GM23248 (cell line): ENCODE measurements at regions not wholly inside any gene's neighbourhood (a gene's known extent, or its start where the extent isn't known, plus 50 kb on each side); places are given as distances from the start of the nearest gene placed in this dataset.

Source experiments
- DNase-seq: peaks from one replicate; pipeline ENCODE4 v3.0.0-alpha.2; 2015
- H2AFZ ChIP-seq: fragments of 200-600 bp; sonication (generic); 2 replicates; pipeline ENCODE4 v1.6.1; 2016; ENCODE audit warnings: antibody characterized with exemption
- H3F3A ChIP-seq: fragments of 200-600 bp; sonication (generic); 2 replicates; pipeline ENCODE4 v1.6.1; 2016; ENCODE audit warnings: mild to moderate bottlenecking, antibody characterized with exemption, mixed run types; ENCODE audit not compliant: insufficient read depth
- H3K27ac ChIP-seq: fragments of 200-600 bp; sonication (generic); 2 replicates; pipeline ENCODE4 v1.5.1; 2016; ENCODE audit warnings: mild to moderate bottlenecking
- H3K27me3 ChIP-seq: fragments of 200-600 bp; sonication (generic); replicated peaks from 2 replicates; pipeline ENCODE4 v1.6.1; 2016; ENCODE audit warnings: mild to moderate bottlenecking; ENCODE audit not compliant: insufficient read depth
- H3K36me3 ChIP-seq: fragments of 200-600 bp; sonication (generic); 2 replicates; pipeline ENCODE4 v1.6.1; 2016; ENCODE audit warnings: low read depth, mild to moderate bottlenecking
- H3K4me1 ChIP-seq: fragments of 200-600 bp; sonication (generic); 2 replicates; pipeline ENCODE4 v1.6.1; 2016; ENCODE audit warnings: mild to moderate bottlenecking; ENCODE audit not compliant: insufficient read depth
- H3K4me2 ChIP-seq: fragments of 200-600 bp; sonication (generic); one replicate; pipeline ENCODE4 v1.6.1; 2016; ENCODE audit warnings: mild to moderate bottlenecking; ENCODE audit not compliant: unreplicated experiment
- H3K4me3 ChIP-seq: fragments of 200-600 bp; sonication (generic); 2 replicates; pipeline ENCODE4 v1.5.1; 2016; ENCODE audit warnings: mild to moderate bottlenecking
- H3K79me2 ChIP-seq: fragments of 200-600 bp; sonication (generic); 2 replicates; pipeline ENCODE4 v1.6.1; 2016; ENCODE audit warnings: mild to moderate bottlenecking; ENCODE audit not compliant: insufficient read depth
- H3K9ac ChIP-seq: fragments of 200-600 bp; sonication (generic); 2 replicates; pipeline ENCODE4 v1.6.1; 2016; ENCODE audit warnings: mild to moderate bottlenecking
- H3K9me2 ChIP-seq: fragments of 200-600 bp; sonication (generic); 2 replicates; pipeline ENCODE4 v1.6.1; 2016; ENCODE audit warnings: mixed run types, mild to moderate bottlenecking, moderate library complexity; ENCODE audit not compliant: insufficient read depth
- H3K9me3 ChIP-seq: fragments of 200-600 bp; sonication (generic); one replicate; pipeline ENCODE4 v1.6.1; 2017; ENCODE audit warnings: low read depth
- H4K20me1 ChIP-seq: fragments of 200-600 bp; sonication (generic); 2 replicates; pipeline ENCODE4 v1.6.0; 2016; ENCODE audit not compliant: insufficient read depth
- EZH2 ChIP-seq: fragments of 200-600 bp; sonication (generic); IDR thresholded peaks from 2 replicates; pipeline ENCODE4 v1.6.1; 2018; ENCODE audit warnings: antibody characterized with exemption, mild to moderate bottlenecking; ENCODE audit not compliant: insufficient read depth, poor library complexity, severe bottlenecking
- EZH2phosphoT487 ChIP-seq: fragments of 200-600 bp; sonication (generic); IDR thresholded peaks from 2 replicates; pipeline ENCODE4 v1.6.1; 2018; ENCODE audit warnings: antibody characterized with exemption, moderate library complexity, mild to moderate bottlenecking, low read depth; ENCODE audit not compliant: insufficient read depth
- WGBS, 2 experiments: methylation state at CpG; one replicate each; pipeline ENCODE4 v1.1.6; 2015 to 2017; ENCODE audit warnings: low lambda C conversion rate in 2 of 2, low coverage in 1 of 2; ENCODE audit errors: missing lambda C conversion rate in 2 of 2; 5-methylcytosine and 5-hydroxymethylcytosine counted together
- in situ Hi-C: fragments of 300-500 bp; cut with MboI; formaldehyde crosslinking; loops from 2 replicates; pipeline ENCODE4 v1.15.0; 2020

GRCh38 chr2:239903210-239903609 lies 121.9 kb downstream of the NDUFA10 start:
- no peaks in the 10 kb centered on the region for H3F3A ChIP-seq
- no peak for TF ChIP-seq EZH2phosphoT487
- TF ChIP-seq EZH2: no peak
- H3K36me3 ChIP-seq: no peaks in the 10 kb centered on the region
- no peaks in the 10 kb centered on the region for H4K20me1 ChIP-seq
- H3K79me2 ChIP-seq: no peaks in the 10 kb centered on the region
- no peaks in the 10 kb centered on the region for H3K4me1 ChIP-seq
- H2AFZ ChIP-seq: no peak overlapping the region
- no peak overlapping the region for H3K27ac ChIP-seq
- H3K4me3 ChIP-seq: no peak overlapping the region
- H3K9me2 ChIP-seq: no peaks in the 10 kb centered on the region
- no peaks in the 10 kb centered on the region for H3K27me3 ChIP-seq
- 21 to 26% methylated on average over 8 of the region's 8 CpGs for WGBS, 2 experiments
- no peak for DNase-seq
- in situ Hi-C loops: no loop called here
- H3K9ac ChIP-seq: no peak overlapping the region
- no peaks in the 10 kb centered on the region for H3K9me3 ChIP-seq
- no peak overlapping the region for H3K4me2 ChIP-seq

GRCh38 chr2:239902749-239903201 lies 122.4 kb downstream of the NDUFA10 start:
- H3K9me2 ChIP-seq: no peaks in the 10 kb centered on the region
- H3K4me2 ChIP-seq: no peak overlapping the region
- no peak overlapping the region for H3K4me3 ChIP-seq
- H3K36me3 ChIP-seq: no peaks in the 10 kb centered on the region
- in situ Hi-C loops: no loop called here
- H3K27me3 ChIP-seq: no peaks in the 10 kb centered on the region
- H3F3A ChIP-seq: no peaks in the 10 kb centered on the region
- H3K27ac ChIP-seq: no peak overlapping the region
- H3K79me2 ChIP-seq: no peaks in the 10 kb centered on the region
- WGBS, 2 experiments: 46 to 48% methylated on average over 11 of the region's 11 CpGs
- DNase-seq: no peak
- no peaks in the 10 kb centered on the region for H3K4me1 ChIP-seq
- no peak overlapping the region for H3K9ac ChIP-seq
- no peak overlapping the region for H2AFZ ChIP-seq
- TF ChIP-seq EZH2phosphoT487: no peak
- no peak for TF ChIP-seq EZH2
- H4K20me1 ChIP-seq: no peaks in the 10 kb centered on the region
- H3K9me3 ChIP-seq: no peaks in the 10 kb centered on the region

- Histone ChIP-seq H3K27me3 (no peaks in the 10 kb centered on the region; the same call in 1 of the 2 replicates), H3K4me1 (no peaks in the 10 kb centered on the region), H2AFZ (no peak overlapping the region), H3K9ac (no peak overlapping the region), H3F3A (no peaks in the 10 kb centered on the region), H3K4me3 (no peak overlapping the region), H3K4me2 (no peak overlapping the region), H3K27ac (no peak overlapping the region), H3K36me3 (no peaks in the 10 kb centered on the region), H3K9me2 (no peaks in the 10 kb centered on the region), H4K20me1 (no peaks in the 10 kb centered on the region), H3K79me2 (no peaks in the 10 kb centered on the region), H3K9me3 (no peaks in the 10 kb centered on the region)
- TF ChIP-seq EZH2phosphoT487: no peak
- no peak for TF ChIP-seq EZH2
- no peak for DNase-seq
- WGBS, 2 experiments: 40 to 44% methylated on average over 13 of the region's 13 CpGs
- in situ Hi-C loops: no loop called here
Observed at GRCh38 chr2:239898292-239898925, 126.7 kb downstream of the NDUFA10 start.

GRCh38 chr2:239897596-239898235 lies 127.4 kb downstream of the NDUFA10 start:
- in situ Hi-C loops: no loop called here
- WGBS, 2 experiments: 66 to 74% methylated on average over 9 of the region's 9 CpGs
- no peaks in the 10 kb centered on the region for H3K9me3 ChIP-seq
- no peaks in the 10 kb centered on the region for H3K79me2 ChIP-seq
- H3F3A ChIP-seq: no peaks in the 10 kb centered on the region
- DNase-seq: no peak
- no peaks in the 10 kb centered on the region for H4K20me1 ChIP-seq
- no peak overlapping the region for H2AFZ ChIP-seq
- no peak overlapping the region for H3K4me3 ChIP-seq
- no peaks in the 10 kb centered on the region for H3K9me2 ChIP-seq
- no peaks in the 10 kb centered on the region for H3K4me1 ChIP-seq
- H3K27me3 ChIP-seq: no peaks in the 10 kb centered on the region; the same call in 1 of the 2 replicates
- no peak overlapping the region for H3K27ac ChIP-seq
- no peak for TF ChIP-seq EZH2
- no peak for TF ChIP-seq EZH2phosphoT487
- no peaks in the 10 kb centered on the region for H3K36me3 ChIP-seq
- no peak overlapping the region for H3K4me2 ChIP-seq
- no peak overlapping the region for H3K9ac ChIP-seq
